Suprapubic skin (tissue), 4 donors: ENCODE measurements at regions not wholly inside any gene's neighbourhood (a gene's known extent, or its start where the extent isn't known, plus 50 kb on each side); places are given as distances from the start of the nearest gene placed in this dataset.

Experiments used
- DNase-seq, 2 donors: peaks; one replicate each; pipeline ENCODE4 v3.0.0-alpha.2; 2019; ENCODE audit warnings: low spot score in 2 of 2
- H3K27ac ChIP-seq: fragments of 200-600 bp; sonication (generic); one replicate; pipeline ENCODE4 v1.5.1; 2019
- H3K27me3 ChIP-seq: fragments of 200-600 bp; sonication (generic); one replicate; pipeline ENCODE4 v1.5.1; 2019
- H3K36me3 ChIP-seq: fragments of 200-600 bp; sonication (generic); one replicate; pipeline ENCODE4 v1.5.1; 2019
- H3K4me1 ChIP-seq: fragments of 200-600 bp; sonication (generic); one replicate; pipeline ENCODE4 v1.5.1; 2019
- H3K4me3 ChIP-seq: fragments of 200-600 bp; sonication (generic); one replicate; pipeline ENCODE4 v1.5.1; 2019; ENCODE audit warnings: mild to moderate bottlenecking
- H3K9me3 ChIP-seq: fragments of 200-600 bp; sonication (generic); one replicate; pipeline ENCODE4 v1.5.1; 2019
- EP300 ChIP-seq: sonication (generic); formaldehyde crosslinking; IDR thresholded peaks from one replicate; pipeline ENCODE4 v1.6.1; 2017; ENCODE audit warnings: antibody characterized with exemption
- POLR2A ChIP-seq, 2 donors: fragments of 450-650 bp; IDR thresholded peaks; one replicate each; pipeline ENCODE4 v1.6.1; 2017; ENCODE audit warnings: antibody characterized with exemption in 2 of 2, mild to moderate bottlenecking in 2 of 2, moderate library complexity in 2 of 2
- POLR2AphosphoS5 ChIP-seq, 3 donors: sonication (generic); formaldehyde crosslinking; IDR thresholded peaks; one replicate each; pipeline ENCODE4 v1.6.1; 2017; ENCODE audit warnings: antibody characterized with exemption in 3 of 3
- WGBS: methylation state at CpG from one replicate; pipeline ENCODE4 v1.1.5; 2018; 5-methylcytosine and 5-hydroxymethylcytosine counted together
- TF ChIP-seq, protein P1 (sequence below), 2 donors: fragments of 200-600 bp in 1 of 2; fragments of 450-650 bp in 1 of 2; sonication (generic) in 1 of 2; IDR thresholded peaks; one replicate each; pipeline ENCODE4 v1.5.1; 2016 to 2019; ENCODE audit warnings: antibody characterized with exemption in 2 of 2, mild to moderate bottlenecking in 1 of 2, moderate library complexity in 1 of 2

DNA sequence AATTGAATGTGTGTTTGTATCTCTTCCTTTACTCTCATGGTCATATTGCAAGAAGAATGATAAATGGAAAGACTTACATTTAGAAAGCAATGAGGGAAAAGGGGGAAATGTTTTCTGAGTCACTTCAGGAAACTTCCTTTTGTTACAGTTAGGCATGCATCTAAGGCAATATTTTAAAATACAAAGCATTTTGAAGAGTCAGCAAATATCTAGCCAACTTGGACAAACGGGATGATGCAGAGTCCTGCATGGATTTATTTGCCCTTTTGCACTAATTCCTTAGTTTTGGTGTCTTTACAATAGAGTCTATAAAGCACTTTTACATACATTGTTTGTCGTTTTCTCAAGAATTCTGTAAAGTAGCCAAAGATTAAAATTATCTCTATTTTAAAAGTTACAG is 286.2 kb upstream of the UBE2E2 start:
- TF ChIP-seq EP300 (no peak), POLR2AphosphoS5 (IDR thresholded peaks at IDR 0.05) (no peak), POLR2A (IDR thresholded peaks at IDR 0.05) (no peak)
- TF ChIP-seq, protein P1, sequence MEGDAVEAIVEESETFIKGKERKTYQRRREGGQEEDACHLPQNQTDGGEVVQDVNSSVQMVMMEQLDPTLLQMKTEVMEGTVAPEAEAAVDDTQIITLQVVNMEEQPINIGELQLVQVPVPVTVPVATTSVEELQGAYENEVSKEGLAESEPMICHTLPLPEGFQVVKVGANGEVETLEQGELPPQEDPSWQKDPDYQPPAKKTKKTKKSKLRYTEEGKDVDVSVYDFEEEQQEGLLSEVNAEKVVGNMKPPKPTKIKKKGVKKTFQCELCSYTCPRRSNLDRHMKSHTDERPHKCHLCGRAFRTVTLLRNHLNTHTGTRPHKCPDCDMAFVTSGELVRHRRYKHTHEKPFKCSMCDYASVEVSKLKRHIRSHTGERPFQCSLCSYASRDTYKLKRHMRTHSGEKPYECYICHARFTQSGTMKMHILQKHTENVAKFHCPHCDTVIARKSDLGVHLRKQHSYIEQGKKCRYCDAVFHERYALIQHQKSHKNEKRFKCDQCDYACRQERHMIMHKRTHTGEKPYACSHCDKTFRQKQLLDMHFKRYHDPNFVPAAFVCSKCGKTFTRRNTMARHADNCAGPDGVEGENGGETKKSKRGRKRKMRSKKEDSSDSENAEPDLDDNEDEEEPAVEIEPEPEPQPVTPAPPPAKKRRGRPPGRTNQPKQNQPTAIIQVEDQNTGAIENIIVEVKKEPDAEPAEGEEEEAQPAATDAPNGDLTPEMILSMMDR (IDR thresholded peaks at IDR 0.05) = no peak
- DNase-seq = no peak
- WGBS = 48% methylated on average over 2 of the region's 2 CpGs
- Histone ChIP-seq H3K27me3 (no peaks in the 10 kb centered on the region), H3K9me3 (no peaks in the 10 kb centered on the region), H3K27ac (no peak overlapping the region), H3K36me3 (no peaks in the 10 kb centered on the region), H3K4me3 (no peak overlapping the region), H3K4me1 (no peaks in the 10 kb centered on the region)

DNA sequence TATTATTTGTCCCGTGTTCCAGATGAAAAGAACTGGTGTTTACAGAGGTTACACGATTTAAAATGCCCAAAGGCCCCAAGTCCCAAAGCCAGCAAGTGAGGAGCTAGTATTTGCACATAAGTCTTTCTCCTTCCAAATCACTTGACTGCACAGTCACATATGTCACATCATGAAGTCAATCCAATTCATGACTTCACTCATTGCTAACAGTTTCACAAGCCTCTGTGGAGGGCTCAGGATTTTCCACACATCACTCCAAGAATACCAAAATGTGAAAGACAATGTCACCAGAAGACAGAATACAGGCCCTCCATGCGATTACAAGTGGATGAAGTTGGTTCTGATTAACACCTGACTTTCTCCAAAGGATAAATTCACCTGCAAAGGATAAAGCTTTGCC is 283.1 kb upstream of the UBE2E2 start:
- H3K27me3 ChIP-seq = no peaks in the 10 kb centered on the region
- no peaks in the 10 kb centered on the region for H3K4me1 ChIP-seq
- H3K27ac ChIP-seq = no peak overlapping the region
- no peaks in the 10 kb centered on the region for H3K36me3 ChIP-seq
- no peak for DNase-seq
- WGBS = 72% methylated on average over 3 of the region's 3 CpGs
- no peaks in the 10 kb centered on the region for H3K9me3 ChIP-seq
- TF ChIP-seq POLR2AphosphoS5 (IDR thresholded peaks at IDR 0.05) (no peak), EP300 (no peak), POLR2A (IDR thresholded peaks at IDR 0.05) (no peak)
- TF ChIP-seq, protein P1 (IDR thresholded peaks at IDR 0.05) = no peak
- H3K4me3 ChIP-seq = no peak overlapping the region

DNA sequence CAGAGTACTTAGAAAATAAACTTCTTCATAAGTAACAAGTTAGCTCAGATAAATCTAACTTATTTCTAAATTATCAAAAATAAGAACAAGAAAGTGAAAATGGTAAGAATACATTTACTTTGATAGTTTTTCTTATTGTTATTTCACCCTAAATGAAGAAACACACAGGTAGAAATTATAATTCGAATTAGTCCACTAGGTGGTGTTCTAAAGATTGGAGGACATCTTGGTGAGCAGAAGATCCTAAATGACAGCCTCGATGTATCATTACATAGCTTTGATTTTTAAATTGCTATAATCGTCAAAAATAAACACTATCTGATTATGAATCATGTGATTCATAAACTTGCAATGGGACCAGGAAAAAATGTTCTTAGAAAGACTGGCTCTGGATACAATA is 280.8 kb upstream of the UBE2E2 start:
- Histone ChIP-seq H3K4me1 (no peaks in the 10 kb centered on the region), H3K27me3 (no peaks in the 10 kb centered on the region), H3K9me3 (no peaks in the 10 kb centered on the region), H3K36me3 (no peaks in the 10 kb centered on the region), H3K4me3 (no peak overlapping the region), H3K27ac (no peak overlapping the region)
- 33% methylated on average over 3 of the region's 3 CpGs for WGBS
- TF ChIP-seq, protein P1 (IDR thresholded peaks at IDR 0.05) = no peak
- no peak for TF ChIP-seq POLR2A (IDR thresholded peaks at IDR 0.05)
- no peak for TF ChIP-seq POLR2AphosphoS5 (IDR thresholded peaks at IDR 0.05)
- TF ChIP-seq EP300 = no peak
- DNase-seq = no peak

DNA sequence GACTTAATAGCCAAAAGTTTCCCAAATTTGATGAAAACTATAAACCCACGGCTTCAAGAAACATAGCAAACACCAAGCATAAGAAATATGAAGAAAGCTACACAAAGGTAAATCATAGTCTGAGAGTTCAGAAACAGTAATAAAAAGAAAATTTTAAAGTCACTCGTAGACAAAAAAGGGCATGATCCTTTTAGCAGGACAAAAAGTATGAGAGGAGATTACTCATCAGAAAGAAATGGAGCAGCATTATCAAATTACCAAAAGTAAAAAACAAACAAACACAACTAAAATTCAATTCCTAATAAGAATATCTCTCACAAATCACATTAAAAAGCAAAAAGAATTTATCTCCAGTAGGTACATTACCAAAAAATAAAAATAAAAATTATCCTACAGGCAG is 279.4 kb upstream of the UBE2E2 start:
- TF ChIP-seq, protein P1 (IDR thresholded peaks at IDR 0.05) = no peak
- TF ChIP-seq POLR2AphosphoS5 (IDR thresholded peaks at IDR 0.05) = no peak
- no peak for TF ChIP-seq EP300
- no peak for TF ChIP-seq POLR2A (IDR thresholded peaks at IDR 0.05)
- WGBS = 74% methylated on average over 2 of the region's 2 CpGs
- DNase-seq = no peak
- no peak overlapping the region for H3K4me3 ChIP-seq
- H3K4me1 ChIP-seq = no peaks in the 10 kb centered on the region
- H3K27ac ChIP-seq = no peak overlapping the region
- no peaks in the 10 kb centered on the region for H3K27me3 ChIP-seq
- no peaks in the 10 kb centered on the region for H3K36me3 ChIP-seq
- no peaks in the 10 kb centered on the region for H3K9me3 ChIP-seq

DNA sequence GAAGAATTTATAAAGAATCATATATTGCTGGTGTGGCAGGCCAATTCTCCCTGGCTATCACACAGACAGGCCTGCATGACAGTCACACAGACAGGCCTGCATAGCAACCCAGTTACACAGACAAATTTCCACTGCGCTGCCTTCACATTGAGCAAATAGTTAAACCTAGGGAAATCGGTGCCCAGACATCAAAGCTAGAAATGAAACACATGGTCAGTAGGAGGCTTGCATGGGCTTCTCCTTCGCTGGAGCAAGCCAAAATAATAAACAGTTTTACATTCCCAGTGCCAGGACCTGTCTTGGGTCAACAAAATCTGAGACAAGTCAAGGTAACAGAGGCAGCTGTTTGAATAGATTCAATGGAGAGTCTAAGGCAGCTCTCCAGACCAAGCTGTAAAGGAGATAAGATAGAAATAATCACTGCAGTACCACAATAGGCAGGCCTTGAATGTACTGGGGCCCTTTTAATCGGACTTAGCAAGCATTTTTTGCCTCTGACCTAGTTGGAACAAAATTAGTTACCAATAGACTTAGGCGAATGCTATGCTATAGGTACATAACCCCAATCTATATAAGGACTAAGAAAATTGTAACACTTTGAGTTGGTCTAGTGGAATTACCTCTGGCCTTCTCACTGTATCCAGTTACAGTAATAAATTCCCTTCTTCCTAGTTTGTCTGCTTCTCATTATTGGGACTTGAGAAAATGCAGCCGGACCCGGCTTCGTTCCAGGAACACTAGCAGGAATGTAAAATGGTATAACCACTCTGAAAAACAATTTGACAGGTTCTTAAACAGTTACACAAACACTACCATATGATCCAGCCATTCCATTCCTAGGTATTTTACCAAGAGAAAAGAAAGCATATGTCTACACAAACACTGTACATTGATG is 274.7 kb upstream of the UBE2E2 start:
- Histone ChIP-seq H3K27ac (no peak overlapping the region), H3K9me3 (no peaks in the 10 kb centered on the region), H3K27me3 (no peaks in the 10 kb centered on the region), H3K4me3 (no peak overlapping the region), H3K36me3 (no peaks in the 10 kb centered on the region), H3K4me1 (no peaks in the 10 kb centered on the region)
- TF ChIP-seq, protein P1 (IDR thresholded peaks at IDR 0.05) = no peak
- TF ChIP-seq EP300 = no peak
- TF ChIP-seq POLR2A (IDR thresholded peaks at IDR 0.05) = no peak
- no peak for TF ChIP-seq POLR2AphosphoS5 (IDR thresholded peaks at IDR 0.05)
- 74% methylated on average over 8 of the region's 8 CpGs for WGBS
- no peak for DNase-seq
